8988T (cell line): ENCODE measurements at regions not wholly inside any gene's neighbourhood (a gene's known extent, or its start where the extent isn't known, plus 50 kb on each side); places are given as distances from the start of the nearest gene placed in this dataset.
"Not testable (repeated sequence)": the region's sequence is repeated elsewhere in the genome, so short reads cannot be mapped to it uniquely, and the experiment has no call there.

Experiments used
- DNase-seq: peaks from one replicate; pipeline ENCODE4 v3.0.0; 2011

DNA sequence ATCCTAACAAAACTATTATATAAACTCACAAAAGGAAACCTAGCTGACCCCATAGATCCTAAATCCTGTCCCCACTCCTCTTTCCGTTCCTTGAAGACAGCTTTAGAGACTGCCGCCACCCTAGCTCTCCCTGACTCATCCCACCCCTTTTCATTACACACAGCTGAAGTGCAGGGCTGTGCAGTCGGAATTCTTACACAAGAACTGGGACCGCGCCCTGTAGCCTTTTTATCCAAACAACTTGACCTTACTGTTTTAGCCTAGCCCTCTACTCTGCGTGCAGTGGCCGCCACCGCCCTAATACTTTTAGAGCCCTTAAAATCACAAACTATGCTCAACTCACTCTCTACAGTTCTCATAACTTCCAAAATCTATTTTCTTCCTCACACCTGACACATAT lies 264.0 kb downstream of the SMARCA2 start:
- not testable (repeated sequence) for DNase-seq

DNA sequence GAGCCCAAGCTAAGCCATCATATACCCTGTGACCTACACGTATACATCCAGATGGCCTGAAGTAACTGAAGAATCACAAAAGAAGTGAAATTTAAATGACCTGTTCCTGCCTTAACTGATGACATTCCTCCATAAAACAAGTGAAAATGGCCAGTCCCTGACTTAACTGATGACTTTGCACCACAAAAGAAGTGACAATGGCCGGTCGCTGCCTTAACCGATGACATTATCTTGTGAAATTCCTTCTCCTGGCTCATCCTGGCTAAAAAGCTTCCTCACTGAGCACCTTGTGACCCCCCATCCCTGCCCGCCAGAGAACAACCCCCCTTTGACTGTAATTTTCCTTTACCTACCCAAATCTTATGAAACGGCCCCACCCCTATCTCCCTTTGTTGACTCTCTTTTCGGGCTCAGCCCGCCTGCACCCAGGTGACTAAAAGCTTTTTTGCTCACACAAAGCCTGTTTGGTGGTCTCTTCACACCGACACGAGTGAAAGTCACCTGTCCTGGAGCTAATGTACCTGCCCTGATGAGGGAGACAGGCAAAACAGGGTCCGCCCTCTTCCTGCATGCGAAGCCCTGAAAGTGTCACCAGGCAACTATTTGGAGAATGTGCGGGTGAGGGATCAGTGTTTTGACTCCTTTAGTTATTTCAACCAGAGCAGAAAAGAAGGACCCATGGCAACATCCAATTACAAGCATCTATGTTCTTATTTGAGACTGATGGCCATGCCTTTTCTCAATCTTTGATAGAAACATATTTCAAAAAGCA lies 266.1 kb downstream of the SMARCA2 start:
- peak; percentile 50 for DNase-seq

DNA sequence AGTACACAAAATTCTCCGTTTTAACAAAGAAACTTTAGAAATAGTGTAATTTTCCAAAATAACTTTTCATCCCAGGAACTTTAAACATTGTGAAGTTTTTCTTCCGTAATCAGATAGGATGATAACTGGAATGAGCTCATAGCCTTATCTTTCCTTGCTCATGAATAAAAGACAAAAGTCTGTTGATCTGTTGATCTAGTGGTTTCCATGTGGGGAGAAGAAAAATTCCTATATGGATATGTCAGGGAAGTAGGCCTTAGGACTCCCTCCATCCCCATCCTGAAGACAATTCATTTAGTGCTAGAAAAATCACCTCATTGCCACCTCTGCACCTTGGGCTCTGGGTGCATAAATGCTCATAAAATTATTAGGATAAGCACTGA lies 266.6 kb downstream of the SMARCA2 start:
- no peak for DNase-seq

DNA sequence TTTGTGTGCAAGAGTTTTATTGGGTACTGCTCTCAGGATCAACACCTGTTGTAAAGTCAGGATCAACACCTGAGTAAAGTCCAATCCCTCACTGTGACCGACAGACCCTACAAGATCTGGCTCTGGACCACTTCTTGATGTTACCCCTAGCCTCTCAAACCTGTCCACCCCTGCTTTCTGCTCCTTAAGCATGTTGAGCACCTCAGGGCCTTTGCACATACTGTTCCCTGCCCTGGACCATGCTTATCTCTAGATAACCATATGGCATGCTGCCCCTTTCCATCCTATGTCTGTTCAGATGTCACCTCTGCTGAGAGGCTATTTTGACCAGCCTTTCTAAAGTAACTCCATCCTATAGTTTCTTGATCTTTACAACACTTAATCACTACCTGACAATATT lies 269.6 kb downstream of the SMARCA2 start:
- no peak for DNase-seq

DNA sequence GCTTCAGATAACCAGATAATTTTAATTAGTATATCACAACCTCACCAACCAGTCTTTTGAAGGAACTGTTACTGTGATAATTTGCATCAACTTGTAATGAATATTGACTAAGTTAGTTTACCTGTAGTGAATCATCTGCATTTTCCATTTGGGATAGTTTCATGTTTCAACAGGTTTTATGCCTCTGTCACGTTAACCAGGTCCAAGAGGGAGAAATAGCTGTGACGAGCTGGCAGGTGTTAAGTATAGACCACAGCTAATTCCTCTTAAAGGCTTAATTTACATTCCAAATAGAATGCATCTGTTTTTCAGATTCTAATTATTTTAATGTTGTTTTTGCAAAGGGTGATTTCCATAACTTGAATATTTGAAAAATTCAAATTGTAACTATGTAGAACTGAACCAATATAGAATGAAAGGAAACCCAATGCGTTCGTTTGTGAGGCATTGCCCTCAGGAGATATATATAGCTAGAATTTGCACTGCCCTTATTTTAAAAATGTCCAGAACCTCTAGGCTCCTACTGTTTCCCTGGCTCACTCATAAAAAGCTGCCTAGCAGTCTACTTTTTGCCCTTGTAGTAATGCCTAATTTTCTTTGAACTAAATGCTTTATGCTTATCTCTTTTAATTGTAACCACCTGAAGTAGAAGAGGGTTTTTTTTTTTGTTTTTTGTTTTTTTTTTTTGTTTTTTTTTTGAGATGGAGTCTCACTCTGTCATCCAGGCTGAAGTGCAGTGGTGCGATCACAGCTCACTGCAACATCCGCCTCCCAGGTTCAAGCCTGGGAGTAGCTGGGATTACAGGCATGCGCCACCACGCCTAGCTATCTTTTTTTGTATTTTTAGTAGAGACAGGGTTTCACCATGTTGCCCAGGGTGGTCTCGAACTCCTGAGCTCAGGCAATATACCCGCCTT lies 270.5 kb downstream of the SMARCA2 start:
- DNase-seq: no peak

DNA sequence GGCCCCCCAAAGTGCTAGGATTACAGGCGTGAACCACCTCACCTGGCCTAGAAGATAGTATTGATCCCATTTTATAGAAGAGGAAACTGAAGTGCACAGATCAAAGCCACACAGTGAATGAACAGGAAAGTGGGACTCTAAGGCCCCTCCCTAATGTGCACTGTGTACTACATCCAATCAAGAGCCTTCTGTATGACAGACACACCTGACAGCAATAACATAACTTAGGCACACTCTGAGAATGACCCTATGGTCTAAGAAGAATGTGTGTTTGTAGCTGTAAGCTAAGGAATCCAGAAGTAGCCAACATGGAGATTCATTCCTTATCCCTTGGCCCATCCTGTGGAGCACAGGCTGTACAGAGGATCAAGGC lies 271.2 kb downstream of the SMARCA2 start:
- no peak for DNase-seq

DNA sequence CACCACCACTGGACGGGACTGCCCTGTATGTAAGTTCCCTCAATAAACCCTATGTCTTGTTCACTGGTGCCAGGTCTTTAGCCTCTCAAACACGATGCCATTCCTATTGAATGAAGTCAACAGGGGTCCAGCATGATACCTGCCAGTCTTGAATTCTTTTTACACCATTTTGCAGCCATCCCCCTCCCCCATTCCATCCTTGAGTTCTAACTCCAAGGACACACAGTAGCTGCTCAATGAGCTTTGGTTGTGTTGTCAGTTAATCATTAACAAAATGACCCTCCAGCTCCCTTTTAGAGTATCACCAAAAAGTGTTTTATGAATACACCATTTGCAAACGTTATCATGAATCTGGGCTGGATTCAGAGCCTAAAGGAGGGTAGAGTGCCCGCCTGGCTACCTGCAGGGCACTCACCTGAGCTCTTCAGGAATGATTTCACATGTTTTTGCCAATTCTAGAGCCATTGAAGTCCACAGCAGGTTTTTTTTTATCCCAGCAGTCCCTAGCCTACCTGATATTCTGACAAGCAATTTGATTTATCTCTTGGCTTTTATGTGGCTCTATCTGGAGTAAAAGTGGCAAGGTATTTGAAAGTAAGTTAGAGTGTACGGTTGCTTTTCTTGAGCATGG lies 271.8 kb downstream of the SMARCA2 start:
- no peak for DNase-seq

DNA sequence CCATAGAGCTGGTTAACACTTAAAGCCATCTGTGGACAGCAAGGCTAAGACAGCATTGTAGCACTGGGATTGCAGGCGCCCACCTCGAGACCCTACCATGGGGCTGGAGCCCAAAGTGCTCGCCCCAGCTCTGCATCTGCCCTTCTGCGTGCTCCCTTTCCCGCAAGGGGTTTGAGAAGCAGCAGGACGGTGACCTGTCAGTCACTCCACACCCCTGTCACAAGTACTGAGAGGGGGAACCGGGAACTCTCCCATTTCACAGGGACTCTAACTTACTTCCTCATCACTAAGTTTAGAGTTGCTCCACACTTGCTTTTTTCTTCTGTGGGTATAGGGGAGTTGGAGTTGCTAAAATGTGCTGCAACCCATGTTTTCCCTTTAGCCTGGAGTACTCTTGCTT lies 273.2 kb downstream of the SMARCA2 start:
- no peak for DNase-seq

DNA sequence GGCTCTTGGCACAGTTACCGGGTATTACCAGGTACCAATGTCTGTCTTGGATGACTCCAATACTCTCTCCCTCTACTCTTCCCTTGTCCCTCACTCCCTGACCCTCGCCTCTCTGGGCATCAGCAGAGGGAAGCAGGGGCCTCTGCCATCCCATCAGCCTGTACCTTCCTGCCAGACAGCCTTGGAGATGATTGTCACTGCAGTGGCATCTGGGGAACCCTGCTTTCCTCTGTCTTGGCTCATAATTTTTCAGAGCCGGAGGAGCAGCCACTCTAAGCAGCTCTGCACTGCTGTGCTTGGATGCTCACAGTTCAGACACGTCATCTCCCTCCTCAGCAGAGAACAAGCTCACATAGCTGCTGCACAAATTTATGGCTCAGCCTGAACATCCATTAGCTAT lies 274.1 kb downstream of the SMARCA2 start:
- no peak for DNase-seq

DNA sequence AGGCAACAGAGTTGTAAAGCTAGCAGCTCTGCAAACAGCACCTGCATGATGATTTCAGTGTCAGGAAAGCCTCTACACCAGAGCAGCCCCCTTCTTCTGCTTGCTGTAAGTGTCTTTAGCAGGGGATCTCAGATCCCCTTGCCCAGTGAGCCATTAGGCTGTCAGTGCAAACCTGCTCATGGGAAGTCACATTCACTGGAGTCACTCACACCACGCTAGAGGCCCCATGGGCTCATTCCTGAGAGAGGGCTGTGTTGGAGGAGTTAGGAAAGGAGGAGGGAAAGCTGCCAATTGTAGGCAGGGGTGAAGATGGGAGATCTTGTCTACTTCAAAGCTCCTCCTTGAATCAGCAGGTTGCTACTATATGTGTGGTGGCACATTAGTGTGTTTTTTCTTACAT lies 275.2 kb downstream of the SMARCA2 start:
- DNase-seq: no peak

DNA sequence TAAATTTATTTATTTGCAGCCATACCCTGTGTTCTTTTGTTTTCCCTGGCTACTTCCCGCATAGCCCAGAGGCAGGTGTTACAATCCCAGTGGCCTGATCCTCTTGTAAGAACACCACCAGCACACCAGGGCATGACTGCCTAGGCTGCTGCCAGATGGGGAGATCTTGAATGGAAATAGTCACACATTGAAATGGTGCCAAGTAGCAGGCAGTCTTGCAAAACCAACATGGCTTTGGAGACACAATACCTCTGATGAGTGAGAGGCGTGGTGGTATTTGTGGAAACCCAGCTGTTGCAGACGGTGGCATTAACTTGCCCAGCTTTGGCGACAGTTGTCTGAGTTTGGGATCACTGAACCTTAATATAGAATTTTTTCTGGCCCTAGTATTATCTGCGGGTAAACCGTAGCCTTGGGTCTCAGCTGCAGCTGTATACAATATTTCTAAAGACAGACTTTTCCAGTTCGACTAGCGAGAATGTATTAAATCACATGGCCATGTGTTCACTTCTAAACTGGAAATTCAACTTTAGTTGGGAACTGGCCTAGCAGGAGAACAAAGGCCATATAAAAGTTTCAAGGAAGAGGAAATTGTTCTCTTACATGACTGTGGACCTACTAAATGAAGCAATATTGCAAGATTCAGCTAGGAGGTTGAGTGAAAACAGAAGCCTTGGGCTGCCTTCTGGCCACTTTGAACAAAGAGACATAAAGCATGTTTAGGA lies 277.0 kb downstream of the SMARCA2 start:
- DNase-seq: no peak

DNA sequence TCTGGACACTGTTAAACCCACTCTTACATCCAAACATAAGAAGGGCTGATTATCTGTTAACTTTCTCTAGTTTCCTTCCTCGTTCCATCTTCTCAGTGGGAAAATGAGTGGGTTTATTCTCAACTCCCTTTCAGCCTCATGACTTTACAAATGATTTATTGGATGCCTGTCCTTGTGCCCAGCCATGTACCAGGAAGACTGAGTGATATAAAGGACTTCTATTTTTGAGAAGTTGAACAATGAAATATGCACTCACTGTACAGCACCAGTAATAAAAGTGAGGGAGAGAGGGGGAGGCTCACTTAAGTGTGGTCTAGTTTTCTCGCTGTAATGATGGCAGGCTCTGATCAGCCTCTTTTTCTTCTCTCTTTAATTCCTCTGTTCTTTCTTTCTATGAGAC lies 277.6 kb downstream of the SMARCA2 start:
- no peak for DNase-seq

DNA sequence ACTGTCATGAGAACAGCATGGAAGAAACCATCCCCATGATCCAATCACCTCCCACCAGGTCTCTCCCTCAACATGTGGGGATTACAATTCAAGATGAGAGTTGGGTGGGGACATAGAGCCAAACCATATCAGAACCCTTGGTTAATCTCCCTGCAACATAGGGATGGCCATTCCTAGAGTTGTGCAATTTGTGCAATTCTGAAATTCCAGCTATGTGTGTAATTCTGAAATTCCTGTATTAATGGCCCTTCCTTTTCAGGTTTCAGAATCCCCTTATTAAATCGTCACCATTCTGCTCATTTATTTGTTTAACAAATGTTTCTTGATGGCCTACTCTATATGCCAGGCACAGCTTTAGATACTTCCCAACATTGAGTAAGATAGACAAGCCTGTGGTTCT lies 282.6 kb downstream of the SMARCA2 start:
- no peak for DNase-seq

DNA sequence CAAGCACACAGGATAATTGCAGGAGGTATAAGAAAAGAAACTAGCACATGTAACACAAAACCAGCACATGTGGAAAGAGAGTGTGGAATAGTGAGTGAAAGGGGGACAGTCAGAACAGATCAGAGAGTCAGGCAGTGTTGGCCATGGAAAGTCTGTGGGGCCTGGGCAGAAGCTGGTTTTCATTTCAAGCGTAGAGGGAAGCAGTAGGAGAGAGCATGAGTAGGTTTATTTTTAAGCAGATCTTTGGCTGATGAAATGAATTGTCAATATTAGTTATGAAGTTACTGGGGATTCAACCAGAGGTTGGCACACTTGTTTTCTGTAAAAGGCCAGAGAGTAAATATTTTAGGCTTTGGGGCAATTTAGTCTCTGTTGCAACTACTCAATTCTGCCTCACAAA lies 283.1 kb downstream of the SMARCA2 start:
- no peak for DNase-seq

DNA sequence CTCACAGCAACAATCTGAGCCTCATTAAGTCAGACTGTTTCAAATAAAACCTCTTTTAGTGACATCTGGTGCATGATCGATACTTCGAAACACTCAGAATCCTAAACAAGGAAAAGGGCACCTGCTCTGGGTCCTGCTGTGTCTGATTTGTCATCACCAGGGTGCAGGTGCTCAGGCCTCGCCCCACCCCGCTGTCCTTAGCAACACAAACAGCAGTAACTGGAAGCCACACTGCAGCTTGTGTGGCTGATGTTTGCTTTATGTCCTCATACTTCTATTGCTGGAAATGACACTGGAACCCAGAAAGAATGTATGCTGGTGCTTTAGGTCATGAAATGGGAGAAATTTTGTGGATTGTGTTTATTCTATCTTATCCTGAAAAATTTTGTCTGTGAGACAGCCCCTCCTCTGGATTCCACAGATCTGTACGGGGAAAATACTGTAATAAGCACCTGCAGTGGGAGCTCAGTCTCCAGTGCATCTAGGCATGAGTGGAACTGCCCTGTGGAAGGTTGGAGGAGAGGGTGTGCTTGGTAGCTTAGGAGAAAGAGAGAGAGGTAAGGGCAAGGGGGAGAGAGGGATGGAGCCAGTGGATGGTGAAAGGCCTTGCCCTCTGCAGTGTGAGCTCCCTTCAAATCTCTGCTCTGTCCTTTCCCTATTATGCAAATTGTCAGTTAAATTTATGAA lies 284.2 kb downstream of the SMARCA2 start:
- no peak for DNase-seq

DNA sequence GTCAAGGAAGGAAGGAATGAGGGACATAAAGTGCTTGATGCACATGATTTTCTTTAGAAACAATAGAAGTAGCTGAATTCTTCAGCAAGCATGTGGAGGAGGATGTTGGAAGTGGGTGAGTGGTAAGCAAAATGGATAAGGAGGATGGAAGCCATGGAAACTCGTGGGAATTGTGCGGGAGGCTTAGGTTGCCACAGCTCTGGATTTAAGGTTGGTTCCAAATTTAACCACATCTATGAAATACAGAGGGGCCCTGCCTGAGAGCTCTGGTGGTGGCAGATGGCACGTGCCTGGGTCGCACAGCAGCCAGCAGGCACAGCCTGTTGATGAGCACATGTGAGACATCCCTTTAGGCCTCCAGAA lies 284.7 kb downstream of the SMARCA2 start:
- DNase-seq: no peak

DNA sequence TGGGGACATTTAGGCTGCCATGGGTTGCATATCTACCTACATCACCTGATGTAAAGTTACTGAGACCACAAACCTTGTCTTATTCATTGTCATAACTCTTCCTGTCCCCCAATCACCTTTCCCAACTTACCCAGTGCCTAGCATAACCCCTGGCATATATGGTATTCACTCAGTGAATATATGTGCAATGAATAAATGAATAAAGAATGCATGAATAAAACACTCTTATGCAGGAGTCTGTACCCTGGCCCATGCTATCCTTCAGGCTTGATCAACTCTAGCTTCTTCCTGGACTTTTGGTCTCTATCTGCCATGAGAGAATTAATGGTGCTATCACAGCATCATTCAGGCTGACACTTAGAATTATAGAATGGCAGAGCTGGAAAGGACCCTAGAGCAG lies 285.2 kb downstream of the SMARCA2 start:
- no peak for DNase-seq

DNA sequence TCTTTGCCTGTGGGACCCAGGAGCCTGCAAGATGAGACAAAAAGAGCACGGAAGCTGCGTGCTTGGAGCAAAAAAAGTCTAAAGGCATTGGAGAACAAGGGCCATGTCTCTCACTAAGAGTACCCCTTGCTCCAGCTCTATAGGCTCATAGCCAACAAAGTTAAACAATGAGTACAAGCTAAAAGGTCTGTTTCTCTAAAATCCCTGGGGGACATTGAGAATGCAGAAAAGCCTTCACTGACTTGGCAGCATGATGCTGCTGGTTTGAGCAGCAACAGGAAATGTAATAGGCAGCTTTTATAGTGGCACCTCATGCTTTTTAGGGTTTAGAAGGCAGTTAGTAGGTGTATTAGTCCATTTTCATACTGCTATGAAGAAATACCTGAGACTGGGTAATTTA lies 287.5 kb downstream of the SMARCA2 start:
- DNase-seq: no peak

DNA sequence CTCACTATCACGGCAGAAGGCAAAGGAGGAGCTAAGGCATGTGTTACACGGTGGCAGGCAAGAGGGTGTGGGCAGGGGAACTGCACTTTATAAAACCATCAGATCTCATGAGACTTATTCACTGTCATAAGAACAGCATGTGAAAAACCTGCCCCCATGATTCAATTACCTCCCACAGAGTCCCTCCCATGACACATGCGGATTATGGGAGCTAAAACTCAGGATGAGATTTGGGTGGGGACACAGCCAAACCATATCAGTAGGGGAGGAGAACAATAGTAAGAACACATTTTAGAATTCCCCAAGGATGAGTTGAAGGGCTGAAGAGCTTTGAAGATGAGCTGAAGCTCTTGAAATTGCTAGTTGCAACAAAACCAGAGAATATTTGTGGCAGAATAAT lies 287.9 kb downstream of the SMARCA2 start:
- DNase-seq: no peak

DNA sequence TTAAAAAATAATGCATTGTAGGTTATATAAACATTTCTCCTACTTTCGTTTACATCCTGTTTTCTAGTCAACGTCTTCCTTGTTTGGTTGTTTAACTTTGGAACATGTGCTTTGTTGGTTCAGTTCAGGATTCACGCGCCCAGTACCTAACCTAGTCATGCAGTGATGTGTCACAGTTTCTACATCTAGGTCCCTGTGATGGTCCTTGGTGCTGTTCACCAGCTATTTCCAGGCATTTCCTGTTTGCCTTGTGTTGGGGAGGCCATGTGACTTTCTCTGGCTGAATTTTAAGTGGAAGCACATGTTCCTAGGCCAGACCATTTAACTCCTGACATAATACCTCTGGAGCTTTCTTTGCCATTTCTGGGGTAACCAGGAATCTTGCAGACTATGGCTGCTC lies 292.3 kb downstream of the SMARCA2 start:
- no peak for DNase-seq

DNA sequence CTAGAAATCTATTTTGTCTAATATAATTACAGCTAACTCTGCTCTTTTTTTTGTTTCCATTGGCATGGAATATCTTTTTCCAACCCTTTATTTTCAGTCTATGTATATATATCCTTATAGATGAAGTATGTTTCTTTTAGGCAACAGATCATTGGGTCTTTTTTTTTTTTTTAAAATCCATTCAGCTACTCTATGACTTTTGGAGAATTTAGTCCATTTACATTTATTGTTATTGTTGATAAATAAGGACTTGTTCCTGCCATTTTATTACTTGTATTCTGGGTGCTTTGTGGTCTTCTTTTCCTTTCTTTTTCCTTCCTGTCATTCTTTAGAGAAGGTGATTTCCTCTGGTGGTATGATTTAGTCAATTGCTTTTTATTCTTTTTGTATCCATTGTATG lies 296.8 kb downstream of the SMARCA2 start:
- no peak for DNase-seq

DNA sequence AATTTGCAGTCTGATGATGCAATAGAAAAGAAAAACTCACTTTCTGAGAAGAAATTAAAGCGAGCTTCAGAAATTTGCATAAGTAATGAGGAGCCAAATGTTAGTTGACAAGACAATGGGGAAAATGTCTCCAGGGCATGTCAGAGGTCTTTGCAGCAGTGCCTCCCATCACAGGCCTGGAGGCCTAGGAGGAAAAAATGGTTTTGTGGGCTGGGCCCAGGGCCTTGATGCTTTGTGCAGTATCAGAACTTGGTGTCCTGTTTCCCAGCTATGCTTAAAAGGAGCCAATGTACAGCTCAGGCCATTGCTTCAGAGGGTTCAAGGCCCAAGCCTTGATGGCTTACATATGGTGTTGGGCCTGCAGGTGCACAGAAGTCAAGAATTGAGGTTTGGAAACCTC lies 298.4 kb downstream of the SMARCA2 start:
- no peak for DNase-seq

DNA sequence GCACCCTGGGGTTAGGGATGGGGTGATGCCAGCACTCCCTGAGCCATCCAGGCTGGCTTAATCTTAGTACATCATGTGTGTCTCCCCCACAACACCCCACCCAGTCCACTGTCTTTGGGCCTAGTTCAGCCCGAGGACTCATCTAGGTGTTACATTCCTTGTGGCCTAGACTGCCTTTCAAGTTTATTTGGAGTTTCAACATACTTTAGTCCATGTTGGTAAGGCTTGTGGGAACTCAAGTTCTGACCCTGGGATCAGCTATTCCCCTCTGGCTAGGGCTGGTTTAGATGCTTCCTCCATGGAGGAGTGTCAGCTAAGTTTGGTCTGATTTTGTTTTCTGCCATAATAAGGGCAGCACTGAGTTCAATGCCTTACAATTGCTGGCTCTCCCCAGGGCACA lies 302.4 kb downstream of the SMARCA2 start:
- no peak for DNase-seq
